ENCODE measurements at regions not wholly inside any gene's neighbourhood (a gene's known extent, or its start where the extent isn't known, plus 50 kb on each side); places are given as distances from the start of the nearest gene placed in this dataset.
A peak's percentile ranks its signal among the peaks of the same experiment; 100 is the strongest.
"Not testable (repeated sequence)": the region's sequence is repeated elsewhere in the genome, so short reads cannot be mapped to it uniquely, and the experiment has no call there.

- peaks cover 10% of the 10 kb centered on the region for H3K9me3 Mint-ChIP-seq
- H3K27ac Mint-ChIP-seq = no peak overlapping the region
- no peak for DNase-seq
- CTCF ChIA-PET = interaction anchor here (1.0 to 3.8 kb wide), 5 partner anchors 13 to 445 kb away, joined by 3 to 19 read pairs (median 3); no protein-coding TSS in a partner anchor
- intact Hi-C loops (cut with micrococcal nuclease) = no loop called here
- peaks cover 3% of the 10 kb centered on the region for H3K36me3 Mint-ChIP-seq (ENCODE audit: low read depth)
- peaks cover 7% of the 10 kb centered on the region for H3K27me3 Mint-ChIP-seq
- TF ChIP-seq, protein P1, sequence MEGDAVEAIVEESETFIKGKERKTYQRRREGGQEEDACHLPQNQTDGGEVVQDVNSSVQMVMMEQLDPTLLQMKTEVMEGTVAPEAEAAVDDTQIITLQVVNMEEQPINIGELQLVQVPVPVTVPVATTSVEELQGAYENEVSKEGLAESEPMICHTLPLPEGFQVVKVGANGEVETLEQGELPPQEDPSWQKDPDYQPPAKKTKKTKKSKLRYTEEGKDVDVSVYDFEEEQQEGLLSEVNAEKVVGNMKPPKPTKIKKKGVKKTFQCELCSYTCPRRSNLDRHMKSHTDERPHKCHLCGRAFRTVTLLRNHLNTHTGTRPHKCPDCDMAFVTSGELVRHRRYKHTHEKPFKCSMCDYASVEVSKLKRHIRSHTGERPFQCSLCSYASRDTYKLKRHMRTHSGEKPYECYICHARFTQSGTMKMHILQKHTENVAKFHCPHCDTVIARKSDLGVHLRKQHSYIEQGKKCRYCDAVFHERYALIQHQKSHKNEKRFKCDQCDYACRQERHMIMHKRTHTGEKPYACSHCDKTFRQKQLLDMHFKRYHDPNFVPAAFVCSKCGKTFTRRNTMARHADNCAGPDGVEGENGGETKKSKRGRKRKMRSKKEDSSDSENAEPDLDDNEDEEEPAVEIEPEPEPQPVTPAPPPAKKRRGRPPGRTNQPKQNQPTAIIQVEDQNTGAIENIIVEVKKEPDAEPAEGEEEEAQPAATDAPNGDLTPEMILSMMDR (IDR thresholded peaks at IDR 0.05) = peak; percentile 59
- POLR2A ChIA-PET = no interaction called here
- no peak for ATAC-seq
- no peak overlapping the region for H3K4me3 Mint-ChIP-seq
- no peaks in the 10 kb centered on the region for H3K4me1 Mint-ChIP-seq (ENCODE audit: low read depth)
These were observed 451.0 kb downstream of the MFSD1 start for GRCh38 chr3:159252772-159253384.

- Mint-ChIP-seq H3K4me3 (no peak overlapping the region), H3K27me3 (peaks cover 7% of the 10 kb centered on the region), H3K27ac (no peak overlapping the region), H3K4me1 (ENCODE audit: low read depth) (no peaks in the 10 kb centered on the region), H3K36me3 (ENCODE audit: low read depth) (peaks cover 3% of the 10 kb centered on the region), H3K9me3 (peaks cover 10% of the 10 kb centered on the region)
- CTCF ChIA-PET = interaction anchor here (3.8 kb wide), 1 partner anchor 408 kb away, joined by 19 read pairs; no protein-coding TSS in a partner anchor
- POLR2A ChIA-PET = no interaction called here
- no peak for ATAC-seq
- no peak for DNase-seq
- intact Hi-C loops (cut with micrococcal nuclease) = no loop called here
- TF ChIP-seq, protein P1 (IDR thresholded peaks at IDR 0.05) = no peak
These were observed 452.0 kb downstream of the MFSD1 start for GRCh38 chr3:159253860-159254259.

DNA sequence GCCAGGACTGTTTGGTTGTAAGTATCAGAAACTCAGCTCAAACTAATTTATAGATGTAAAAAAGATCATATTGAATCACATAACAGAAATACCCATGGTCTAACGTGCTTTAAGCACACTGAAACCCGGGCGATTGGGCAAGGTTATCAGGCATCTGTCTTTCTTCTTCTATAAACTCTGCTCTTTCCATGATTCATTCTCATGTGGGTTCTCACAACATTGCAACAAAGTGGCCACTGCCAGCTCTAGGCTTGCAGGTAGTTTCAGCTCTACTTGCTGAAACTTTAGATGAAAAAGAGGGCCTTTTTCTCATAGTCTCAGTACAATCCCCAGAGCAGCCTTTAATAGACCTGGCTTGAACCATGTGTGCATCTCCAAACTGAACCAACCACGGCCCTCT lies 456.1 kb downstream of the MFSD1 start:
- intact Hi-C loops (cut with micrococcal nuclease) = no loop called here
- H3K27ac Mint-ChIP-seq = no peak overlapping the region
- no peak for ATAC-seq
- H3K36me3 Mint-ChIP-seq (ENCODE audit: low read depth) = peaks cover 2% of the 10 kb centered on the region
- peaks cover 6% of the 10 kb centered on the region for H3K27me3 Mint-ChIP-seq
- H3K9me3 Mint-ChIP-seq = peaks cover 2% of the 10 kb centered on the region
- TF ChIP-seq, protein P1 (IDR thresholded peaks at IDR 0.05) = no peak
- ChIA-PET POLR2A (no interaction called here), CTCF (interaction anchor here (0.7 to 7.2 kb wide), 2 partner anchors 412 to 467 kb away, joined by 3 to 106 read pairs; no protein-coding TSS in a partner anchor)
- H3K4me3 Mint-ChIP-seq = no peak overlapping the region
- H3K4me1 Mint-ChIP-seq (ENCODE audit: low read depth) = no peaks in the 10 kb centered on the region
- DNase-seq = no peak

- H3K4me1 Mint-ChIP-seq (ENCODE audit: low read depth) = no peaks in the 10 kb centered on the region
- ChIA-PET POLR2A (no interaction called here), CTCF (interaction anchor here (1.2 to 7.2 kb wide), 7 partner anchors 12 to 461 kb away, joined by 3 to 106 read pairs (median 5); no protein-coding TSS in a partner anchor)
- DNase-seq (no peak), ATAC-seq (no peak)
- intact Hi-C loops (cut with micrococcal nuclease) = no loop called here
- TF ChIP-seq, protein P1 (IDR thresholded peaks at IDR 0.05) = no peak
- no peaks in the 10 kb centered on the region for H3K9me3 Mint-ChIP-seq
- H3K36me3 Mint-ChIP-seq (ENCODE audit: low read depth) = no peaks in the 10 kb centered on the region
- no peak overlapping the region for H3K4me3 Mint-ChIP-seq
- peaks cover 6% of the 10 kb centered on the region for H3K27me3 Mint-ChIP-seq
- no peak overlapping the region for H3K27ac Mint-ChIP-seq
These were observed 457.1 kb downstream of the MFSD1 start for GRCh38 chr3:159258934-159259333.

GRCh38 chr3:159260049-159260662 lies 458.3 kb downstream of the MFSD1 start:
- Mint-ChIP-seq H3K4me1 (ENCODE audit: low read depth) (no peaks in the 10 kb centered on the region), H3K4me3 (no peak overlapping the region), H3K27ac (no peak overlapping the region), H3K36me3 (ENCODE audit: low read depth) (no peaks in the 10 kb centered on the region), H3K27me3 (peaks cover 6% of the 10 kb centered on the region), H3K9me3 (no peaks in the 10 kb centered on the region)
- TF ChIP-seq, protein P1 (IDR thresholded peaks at IDR 0.05) = peak; percentile 65
- intact Hi-C loops (cut with micrococcal nuclease) = loop anchor here (1.0 to 5.0 kb wide), 2 partner anchors 343 to 415 kb away; no protein-coding TSS in a partner anchor
- ChIA-PET POLR2A (no interaction called here), CTCF (interaction anchor here (0.6 to 7.2 kb wide), 21 partner anchors 10 to 534 kb away, joined by 3 to 106 read pairs (median 4); no protein-coding TSS in a partner anchor)
- ATAC-seq (no peak), DNase-seq (peak; percentile 61)

- H3K27ac Mint-ChIP-seq; H3K36me3 Mint-ChIP-seq (ENCODE audit: low read depth); H3K4me3 Mint-ChIP-seq; H3K27me3 Mint-ChIP-seq; POLR2A ChIA-PET; ATAC-seq; H3K4me1 Mint-ChIP-seq (ENCODE audit: low read depth); H3K9me3 Mint-ChIP-seq; DNase-seq: not testable (repeated sequence)
- intact Hi-C loops (cut with micrococcal nuclease) = loop anchor here (5.0 kb wide), 1 partner anchor 344 kb away; no protein-coding TSS in a partner anchor
- CTCF ChIA-PET = interaction anchor here (0.6 to 7.2 kb wide), 6 partner anchors 11 to 423 kb away, joined by 3 to 106 read pairs (median 4); no protein-coding TSS in a partner anchor
These were observed 459.5 kb downstream of the MFSD1 start for GRCh38 chr3:159261333-159261732.
